Stomach (tissue), 8 donors: ENCODE measurements at regions not wholly inside any gene's neighbourhood (a gene's known extent, or its start where the extent isn't known, plus 50 kb on each side); places are given as distances from the start of the nearest gene placed in this dataset.
"Not testable (repeated sequence)": the region's sequence is repeated elsewhere in the genome, so short reads cannot be mapped to it uniquely, and the experiment has no call there.

ENCODE experiments used
- DNase-seq, 2 donors: peaks; one replicate each; pipeline versions ENCODE4 v3.0.0 to v3.0.0-alpha.2; 2013 to 2019
- H3K27ac ChIP-seq, 5 donors: fragments of 200-600 bp in 4 of 5; sonication (generic) in 4 of 5; one replicate each; pipeline ENCODE4 v1.5.1; 2013 to 2019; ENCODE audit warnings: mild to moderate bottlenecking in 1 of 5, moderate library complexity in 1 of 5
- H3K27me3 ChIP-seq, 3 donors: fragments of 200-600 bp; sonication (generic); one replicate each; pipeline ENCODE4 v1.5.1; 2017 to 2019; ENCODE audit warnings: mixed run types in 1 of 3
- H3K36me3 ChIP-seq, 4 donors: fragments of 200-600 bp; sonication (generic); 1 replicate in 3 of 4; 2 replicates in 1 of 4; pipeline ENCODE4 v1.5.1; 2016 to 2019
- H3K4me1 ChIP-seq, 4 donors: fragments of 200-600 bp; sonication (generic); one replicate each; pipeline ENCODE4 v1.5.1; 2016 to 2019
- H3K4me3 ChIP-seq, 4 donors: fragments of 200-600 bp; sonication (generic) in 3 of 4; one replicate each; pipeline ENCODE4 v1.5.1; 2016 to 2019; ENCODE audit warnings: mild to moderate bottlenecking in 1 of 4
- H3K9me3 ChIP-seq, 4 donors: fragments of 200-600 bp; sonication (generic); one replicate each; pipeline ENCODE4 v1.5.1; 2016 to 2019
- CTCF ChIP-seq, 7 experiments: fragments of 450-650 bp in 4 of 7; fragments of 200-600 bp in 3 of 7; sonication (generic) in 3 of 7; IDR thresholded peaks; one replicate each; pipeline ENCODE4 v1.5.1; 2016 to 2019; ENCODE audit warnings: antibody characterized with exemption in 7 of 7, control low read depth in 2 of 7, mild to moderate bottlenecking in 1 of 7
- EP300 ChIP-seq: sonication (generic); formaldehyde crosslinking; IDR thresholded peaks from one replicate; pipeline ENCODE4 v1.6.1; 2017; ENCODE audit warnings: antibody characterized with exemption
- POLR2A ChIP-seq, 4 donors: fragments of 450-650 bp; IDR thresholded peaks; one replicate each; pipeline ENCODE4 v1.6.1; 2016; ENCODE audit warnings: antibody characterized with exemption in 4 of 4, control low read depth in 2 of 4, mild to moderate bottlenecking in 1 of 4, moderate library complexity in 1 of 4
- POLR2AphosphoS5 ChIP-seq, 3 donors: sonication (generic); formaldehyde crosslinking; IDR thresholded peaks; one replicate each; pipeline ENCODE4 v1.6.1; 2016; ENCODE audit warnings: antibody characterized with exemption in 3 of 3
- WGBS, 5 donors: extraction: QIAGEN DNeasy Blood & Tissue Kit in 3 of 5; methylation state at CpG; one replicate each; pipeline versions ENCODE4 v1.1.5 to v1.1.7; 2013 to 2018; 5-methylcytosine and 5-hydroxymethylcytosine counted together
- intact Hi-C: fragments of 100-400 bp; cut with DNase I; formaldehyde crosslinking; loops from one replicate; pipeline ENCODE4 v1.15.1; 2023; ENCODE audit warnings: low total_unique reads
- donor health status: healthy with polysubstance abuse.
- donor health status: Bipolar disorder and iron deficiency.
- donor health status: healthy.

- no peaks in the 10 kb centered on the region for H3K9me3 ChIP-seq
- intact Hi-C loops = no loop called here
- H3K4me3 ChIP-seq = no peak overlapping the region
- H3K27ac ChIP-seq = no peak overlapping the region
- no peaks in the 10 kb centered on the region for H3K27me3 ChIP-seq
- H3K4me1 ChIP-seq = no peaks in the 10 kb centered on the region
- DNase-seq = peak in 1 of 2 donors; percentile 11
- TF ChIP-seq POLR2A (IDR thresholded peaks at IDR 0.05) (no peak), CTCF (IDR thresholded peaks at IDR 0.05) (no peak), POLR2AphosphoS5 (IDR thresholded peaks at IDR 0.05) (no peak), EP300 (no peak)
- no peaks in the 10 kb centered on the region for H3K36me3 ChIP-seq
These were observed 1710.1 kb downstream of the SI start for GRCh38 chr3:163368168-163368567.

- no peaks in the 10 kb centered on the region for H3K4me1 ChIP-seq
- H3K27me3 ChIP-seq = no peaks in the 10 kb centered on the region
- 69 to 82% (median 71%) methylated on average over 4 of the region's 4 CpGs for WGBS, 5 donors
These were observed 1713.6 kb downstream of the SI start for GRCh38 chr3:163364717-163365116.

GRCh38 chr3:163362151-163362550 lies 1716.1 kb downstream of the SI start:
- H3K36me3 ChIP-seq = no peaks in the 10 kb centered on the region
- WGBS, 5 donors = 63 to 76% (median 72%) methylated on average over 2 of the region's 2 CpGs
- no peak for DNase-seq
- H3K4me1 ChIP-seq = no peaks in the 10 kb centered on the region
- intact Hi-C loops = no loop called here
- H3K4me3 ChIP-seq = no peak overlapping the region
- H3K27ac ChIP-seq = no peak overlapping the region
- H3K9me3 ChIP-seq = peaks cover 0 to under 1% (median 0%) of the 10 kb centered on the region in 4 donors
- TF ChIP-seq POLR2A (IDR thresholded peaks at IDR 0.05) (no peak), EP300 (no peak), CTCF (IDR thresholded peaks at IDR 0.05) (no peak)
- no peaks in the 10 kb centered on the region for H3K27me3 ChIP-seq

More at GRCh38 chr3:163364717-163365116, 1713.6 kb downstream of the SI start:
- no peak for DNase-seq
- Histone ChIP-seq H3K4me3 (no peak overlapping the region), H3K36me3 (no peaks in the 10 kb centered on the region), H3K9me3 (no peaks in the 10 kb centered on the region), H3K27ac (no peak overlapping the region)
- intact Hi-C loops = no loop called here
- TF ChIP-seq POLR2AphosphoS5 (IDR thresholded peaks at IDR 0.05) (no peak), CTCF (IDR thresholded peaks at IDR 0.05) (no peak), EP300 (no peak), POLR2A (IDR thresholded peaks at IDR 0.05) (no peak)

- H3K27me3 ChIP-seq, H3K27ac ChIP-seq, H3K4me1 ChIP-seq, DNase-seq, H3K36me3 ChIP-seq, H3K9me3 ChIP-seq, H3K4me3 ChIP-seq, intact Hi-C loops: not testable (repeated sequence)
- WGBS, 5 donors = 90 to 92% (median 91%) methylated on average over 16 to 17 of the region's 17 CpGs
These were observed 1716.9 kb downstream of the SI start for GRCh38 chr3:163361357-163361878.

- H3K4me3 ChIP-seq = no peak overlapping the region
- TF ChIP-seq POLR2AphosphoS5 (IDR thresholded peaks at IDR 0.05) (no peak), CTCF (IDR thresholded peaks at IDR 0.05) (no peak), POLR2A (IDR thresholded peaks at IDR 0.05) (no peak), EP300 (no peak)
- no peaks in the 10 kb centered on the region for H3K27me3 ChIP-seq
- no peak for DNase-seq
- H3K9me3 ChIP-seq = peaks cover 0 to 4% (median 0%) of the 10 kb centered on the region in 4 donors
- H3K4me1 ChIP-seq = no peaks in the 10 kb centered on the region
- no peak overlapping the region for H3K27ac ChIP-seq
- WGBS, 5 donors = 74 to 83% (median 81%) methylated on average over 3 of the region's 3 CpGs
- no peaks in the 10 kb centered on the region for H3K36me3 ChIP-seq
- intact Hi-C loops = no loop called here
These were observed 1730.4 kb downstream of the SI start for GRCh38 chr3:163347944-163348343.
